Endothelial cell of umbilical vein (primary cell): ENCODE measurements at regions not wholly inside any gene's neighbourhood (a gene's known extent, or its start where the extent isn't known, plus 50 kb on each side); places are given as distances from the start of the nearest gene placed in this dataset.
A peak's percentile ranks its signal among the peaks of the same experiment; 100 is the strongest.

ENCODE experiments used
- BruUV-seq: library from RNA; stranded (reverse); fragments of 400-500 nt; replicated peaks from 2 replicates; lab custom pipeline; 2021; lab: Mats Ljungman, UMichigan
- CTCF ChIA-PET: fragments of 300-600, 350-600 bp; sonication (Branson Sonifier 250); formaldehyde crosslinking; loops from one replicate; lab custom pipeline; 2021; ENCODE audit warnings: antibody characterized with exemption, inconsistent platforms; lab: Charles Lee
- POLR2A ChIA-PET: fragments of 300-600, 350-600 bp; sonication (Branson Sonifier 250); formaldehyde crosslinking; loops from one replicate; lab custom pipeline; 2021; ENCODE audit warnings: antibody characterized with exemption, inconsistent platforms; lab: Charles Lee
- DNase-seq: peaks from one replicate; pipeline ENCODE4 v3.0.0-alpha.2; 2011; ENCODE audit warnings: low read depth, low spot score
- FAIRE-seq: peaks from 2 replicates; lab custom pipeline; 2011; peaks lifted over from hg19 to GRCh38; lab: Jason Lieb, UNC
- H2AFZ ChIP-seq: 2 replicates; pipeline ENCODE4 v1.6.0; 2012; ENCODE audit warnings: low read depth, low read length, control low read depth, inconsistent platforms
- H3K27ac ChIP-seq: 2 replicates; pipeline ENCODE4 v1.5.1; 2011; ENCODE audit warnings: low read depth, mild to moderate bottlenecking, control low read depth, low read length, moderate library complexity; ENCODE audit not compliant: insufficient read depth
- H3K27me3 ChIP-seq, 2 experiments: 2 replicates each; pipeline versions ENCODE4 v1.6.0 to v1.6.1; 2011; ENCODE audit warnings: low read length in 2 of 2, mixed read lengths in 1 of 2; ENCODE audit not compliant: control insufficient read depth in 2 of 2, insufficient read depth in 2 of 2
- H3K36me3 ChIP-seq, 2 experiments: 2 replicates in 1 of 2; 3 replicates in 1 of 2; pipeline ENCODE4 v1.5.1; 2011; ENCODE audit warnings: low read length in 2 of 2, mild to moderate bottlenecking in 1 of 2, moderate library complexity in 1 of 2; ENCODE audit not compliant: control insufficient read depth in 2 of 2, insufficient read depth in 2 of 2; ENCODE audit errors: extremely low read depth in 1 of 2
- H3K4me1 ChIP-seq: 3 replicates; pipeline ENCODE4 v1.5.1; 2011; ENCODE audit warnings: mild to moderate bottlenecking, low read length; ENCODE audit not compliant: control insufficient read depth, insufficient read depth; ENCODE audit errors: extremely low read depth
- H3K4me2 ChIP-seq: 2 replicates; pipeline ENCODE4 v1.6.1; 2011; ENCODE audit warnings: low read length, control low read depth, mixed read lengths; ENCODE audit not compliant: insufficient read depth
- H3K4me3 ChIP-seq, 3 experiments: fragments of 200-600 bp in 1 of 3; sonication (generic), shearing (Covaris generic) in 1 of 3; replicated peaks in 1 of 3; 2 replicates each; pipeline ENCODE4 v1.5.1; 2011 to 2016; ENCODE audit warnings: control low read depth in 3 of 3, low read length in 3 of 3, mild to moderate bottlenecking in 2 of 3, inconsistent platforms in 1 of 3, low read depth in 1 of 3, moderate library complexity in 1 of 3; ENCODE audit not compliant: insufficient read depth in 1 of 3
- H3K79me2 ChIP-seq: 2 replicates; pipeline ENCODE4 v1.6.0; 2012; ENCODE audit warnings: low read length, inconsistent platforms; ENCODE audit not compliant: control insufficient read depth, insufficient read depth
- H3K9ac ChIP-seq: replicated peaks from 2 replicates; pipeline ENCODE3; 2011; ENCODE audit warnings: low read length, control low read depth; ENCODE audit not compliant: insufficient read depth; ENCODE audit errors: extremely low read depth
- H3K9me1 ChIP-seq: replicated peaks from 3 replicates; pipeline ENCODE4 v1.6.0; 2011; ENCODE audit warnings: mild to moderate bottlenecking, low read length; ENCODE audit not compliant: control insufficient read depth, insufficient read depth; ENCODE audit errors: extremely low read depth
- H3K9me3 ChIP-seq: replicated peaks from 2 replicates; pipeline ENCODE4 v1.5.1; 2012; ENCODE audit warnings: low read length, inconsistent platforms; ENCODE audit not compliant: control insufficient read depth, insufficient read depth
- H4K20me1 ChIP-seq: replicated peaks from 2 replicates; pipeline ENCODE3; 2011; ENCODE audit warnings: mild to moderate bottlenecking, low read length; ENCODE audit not compliant: control insufficient read depth, insufficient read depth; ENCODE audit errors: extremely low read depth
- EZH2 ChIP-seq: IDR thresholded peaks from 2 replicates; pipeline ENCODE4 v1.6.1; 2012; ENCODE audit warnings: borderline replicate concordance, low read depth, mild to moderate bottlenecking, moderate library complexity, low read length, inconsistent platforms; ENCODE audit not compliant: severe bottlenecking
- FOS ChIP-seq: IDR thresholded peaks from 2 replicates; pipeline ENCODE4 v1.6.1; 2011; ENCODE audit warnings: mild to moderate bottlenecking, low read length, moderate library complexity, borderline replicate concordance; ENCODE audit not compliant: insufficient read depth
- GATA2 ChIP-seq: IDR thresholded peaks from 2 replicates; pipeline ENCODE4 v1.7.0; 2011; ENCODE audit warnings: low read depth, mild to moderate bottlenecking, moderate library complexity, mixed read lengths, low read length; ENCODE audit not compliant: insufficient read length, insufficient read depth
- JUN ChIP-seq: IDR thresholded peaks from 2 replicates; pipeline ENCODE4 v1.6.1; 2011; ENCODE audit warnings: borderline replicate concordance, low read depth; ENCODE audit not compliant: insufficient read length, insufficient read depth
- MYC ChIP-seq: IDR thresholded peaks from one replicate; pipeline ENCODE4 v1.6.1; 2011; ENCODE audit warnings: mild to moderate bottlenecking, low read depth, low read length
- POLR2A ChIP-seq: IDR thresholded peaks from 2 replicates; pipeline ENCODE4 v1.6.1; 2012; ENCODE audit warnings: low read depth, mild to moderate bottlenecking, control low read depth, low read length
- POLR2AphosphoS5 ChIP-seq: IDR thresholded peaks from 2 replicates; pipeline ENCODE4 v1.6.1; 2012; ENCODE audit warnings: low read depth, mild to moderate bottlenecking, control low read depth, low read length, moderate library complexity; ENCODE audit not compliant: insufficient read depth
- dilution Hi-C: fragments of 300-500 bp; cut with MboI; formaldehyde crosslinking; loops from one replicate; pipeline ENCODE4 v1.15.0; 2019; ENCODE audit warnings: low sequenced_read_pairs; ENCODE audit not compliant: extremely low pct_ligation_motif_present
- intact Hi-C: fragments of 100-400 bp; cut with micrococcal nuclease; formaldehyde crosslinking; loops from one replicate; pipeline ENCODE4 v1.10.0; 2022
- TF ChIP-seq, protein P1 (sequence below): IDR thresholded peaks from 2 replicates; pipeline ENCODE4 v1.6.1; 2011; ENCODE audit not compliant: insufficient read depth, insufficient read length
- TF ChIP-seq, protein P2 (sequence below), 2 donors: IDR thresholded peaks; 1 replicate in 1 of 2; 2 replicates in 1 of 2; pipeline ENCODE4 v1.5.1; 2011; ENCODE audit warnings: low read length in 2 of 2, mild to moderate bottlenecking in 2 of 2, moderate library complexity in 2 of 2, control low read depth in 1 of 2, inconsistent platforms in 1 of 2, low read depth in 1 of 2; ENCODE audit not compliant: insufficient read depth in 1 of 2; ENCODE audit errors: extremely low read depth in 1 of 2

DNA sequence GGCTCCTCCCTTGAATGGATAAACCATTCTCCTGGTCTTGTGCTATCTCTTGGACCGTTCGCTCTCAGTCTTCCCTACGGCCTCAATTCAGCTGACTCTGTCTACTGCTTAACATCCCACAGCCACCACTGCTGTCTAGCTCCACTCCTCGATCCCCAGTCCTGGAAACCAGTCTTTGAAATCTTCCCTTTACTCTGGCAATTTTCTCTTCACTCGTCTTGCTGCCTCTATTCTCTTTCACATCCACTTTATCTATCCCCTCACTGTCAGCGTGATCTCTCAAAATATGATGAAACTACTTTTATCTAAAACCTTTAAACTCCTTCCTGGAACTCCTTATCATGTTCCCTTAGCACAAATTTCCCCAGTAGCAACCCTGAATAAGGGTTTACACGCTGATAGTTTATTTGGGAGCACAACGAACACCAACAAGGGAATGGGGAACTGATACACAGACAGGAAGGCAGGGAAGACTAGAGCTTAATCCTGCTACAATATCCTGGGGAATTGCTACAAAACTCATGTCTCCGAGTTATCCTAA is 131.6 kb upstream of the SAMSN1 start:
- Histone ChIP-seq H3K4me3 (no peak overlapping the region), H4K20me1 (no peaks in the 10 kb centered on the region), H3K4me1 (peaks cover 17% of the 10 kb centered on the region), H3K9me1 (no peaks in the 10 kb centered on the region), H3K27me3 (no peaks in the 10 kb centered on the region), H3K36me3 (no peaks in the 10 kb centered on the region), H3K9me3 (no peaks in the 10 kb centered on the region), H3K4me2 (no peak overlapping the region), H3K79me2 (no peaks in the 10 kb centered on the region), H3K27ac (no peak overlapping the region), H2AFZ (no peak overlapping the region), H3K9ac (no peak overlapping the region)
- TF ChIP-seq FOS, result no peak
- TF ChIP-seq EZH2, result no peak
- ChIA-PET CTCF (no interaction called here), POLR2A (no interaction called here)
- dilution Hi-C loops (no loop called here), intact Hi-C loops (no loop called here)
- FAIRE-seq (no peak), DNase-seq (no peak)
- BruUV-seq, result no TSS peak

DNA sequence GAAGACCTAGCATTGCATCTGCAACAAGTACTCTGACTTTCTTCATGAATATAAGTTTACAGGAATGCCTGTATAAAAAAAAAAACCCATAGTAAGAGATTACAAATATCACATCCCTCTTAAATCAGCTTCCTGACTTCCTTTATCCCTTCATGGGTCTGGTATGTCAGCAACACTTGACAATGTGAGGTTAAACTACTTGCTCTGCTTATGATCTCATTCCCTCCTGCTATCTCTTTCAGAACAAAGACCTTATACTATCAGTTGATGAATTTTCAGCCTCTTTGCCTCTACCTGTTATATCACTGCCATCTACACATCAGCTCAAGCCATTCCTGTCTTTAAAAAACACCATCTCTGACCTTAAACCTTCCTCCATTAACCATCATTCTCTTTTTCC is 130.9 kb upstream of the SAMSN1 start:
- DNase-seq (no peak), FAIRE-seq (peak; percentile 44)
- no peak for TF ChIP-seq EZH2
- no peak for TF ChIP-seq POLR2AphosphoS5
- TF ChIP-seq MYC, result no peak
- TF ChIP-seq JUN, result no peak
- TF ChIP-seq, protein P1, sequence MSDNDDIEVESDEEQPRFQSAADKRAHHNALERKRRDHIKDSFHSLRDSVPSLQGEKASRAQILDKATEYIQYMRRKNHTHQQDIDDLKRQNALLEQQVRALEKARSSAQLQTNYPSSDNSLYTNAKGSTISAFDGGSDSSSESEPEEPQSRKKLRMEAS, result no peak
- TF ChIP-seq POLR2A, result no peak
- TF ChIP-seq, protein P2, sequence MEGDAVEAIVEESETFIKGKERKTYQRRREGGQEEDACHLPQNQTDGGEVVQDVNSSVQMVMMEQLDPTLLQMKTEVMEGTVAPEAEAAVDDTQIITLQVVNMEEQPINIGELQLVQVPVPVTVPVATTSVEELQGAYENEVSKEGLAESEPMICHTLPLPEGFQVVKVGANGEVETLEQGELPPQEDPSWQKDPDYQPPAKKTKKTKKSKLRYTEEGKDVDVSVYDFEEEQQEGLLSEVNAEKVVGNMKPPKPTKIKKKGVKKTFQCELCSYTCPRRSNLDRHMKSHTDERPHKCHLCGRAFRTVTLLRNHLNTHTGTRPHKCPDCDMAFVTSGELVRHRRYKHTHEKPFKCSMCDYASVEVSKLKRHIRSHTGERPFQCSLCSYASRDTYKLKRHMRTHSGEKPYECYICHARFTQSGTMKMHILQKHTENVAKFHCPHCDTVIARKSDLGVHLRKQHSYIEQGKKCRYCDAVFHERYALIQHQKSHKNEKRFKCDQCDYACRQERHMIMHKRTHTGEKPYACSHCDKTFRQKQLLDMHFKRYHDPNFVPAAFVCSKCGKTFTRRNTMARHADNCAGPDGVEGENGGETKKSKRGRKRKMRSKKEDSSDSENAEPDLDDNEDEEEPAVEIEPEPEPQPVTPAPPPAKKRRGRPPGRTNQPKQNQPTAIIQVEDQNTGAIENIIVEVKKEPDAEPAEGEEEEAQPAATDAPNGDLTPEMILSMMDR (IDR thresholded peaks at IDR 0.05; ENCODE audit: extremely low read depth in 1 of 2, insufficient read depth in 1 of 2, low read depth in 1 of 2, low read length in 2 of 2), result no peak
- no peak for TF ChIP-seq GATA2
- no peak overlapping the region for H3K4me2 ChIP-seq
- no peaks in the 10 kb centered on the region for H3K9me1 ChIP-seq
- no peak overlapping the region for H3K27ac ChIP-seq
- no peak overlapping the region for H3K4me3 ChIP-seq
- peak overlapping the region; percentile 14 for H2AFZ ChIP-seq
- dilution Hi-C loops (no loop called here), intact Hi-C loops (no loop called here)
- POLR2A ChIA-PET, result no interaction called here
- H3K4me1 ChIP-seq, result peaks cover 13% of the 10 kb centered on the region
- no peaks in the 10 kb centered on the region for H3K79me2 ChIP-seq
- CTCF ChIA-PET, result interaction anchor here (1.1 kb wide), 1 partner anchor 61 kb away, joined by 3 read pairs; no protein-coding TSS in a partner anchor
- BruUV-seq, result no TSS peak
- no peaks in the 10 kb centered on the region for H3K9me3 ChIP-seq
- H4K20me1 ChIP-seq, result no peaks in the 10 kb centered on the region
- H3K9ac ChIP-seq, result no peak overlapping the region
- no peaks in the 10 kb centered on the region for H3K27me3 ChIP-seq
- no peaks in the 10 kb centered on the region for H3K36me3 ChIP-seq
